ENCODE measurements at regions not wholly inside any gene's neighbourhood (a gene's known extent, or its start where the extent isn't known, plus 50 kb on each side); places are given as distances from the start of the nearest gene placed in this dataset.

DNA sequence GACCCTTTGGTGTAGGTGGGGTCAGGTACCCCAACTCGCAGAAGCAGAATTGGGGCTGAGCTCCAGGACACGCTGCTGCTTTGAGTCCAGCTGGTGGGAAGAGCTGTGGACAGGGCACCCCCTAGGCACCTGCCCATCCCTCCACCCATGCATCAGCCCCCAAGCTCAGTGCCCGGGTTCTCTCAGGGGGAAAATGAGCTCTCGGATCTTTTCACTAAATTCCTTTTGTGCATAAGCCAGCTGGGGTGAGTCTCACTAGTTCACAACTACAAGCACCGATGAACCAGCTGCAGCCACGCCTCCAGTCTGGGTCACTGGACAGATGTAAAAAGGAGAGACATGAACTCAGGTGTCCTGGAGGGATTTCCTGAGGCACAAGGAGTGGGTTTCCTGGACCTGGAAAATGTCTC is 286.8 kb downstream of the CRLF2 start:
- H3K56ac ChIP-seq (ENCODE audit: extremely low read depth, insufficient read depth, low read length): no peak overlapping the region
- H3K9me3 ChIP-seq (ENCODE audit: control insufficient read depth, insufficient read depth, low read length): peaks cover 14% of the 10 kb centered on the region
- no peak overlapping the region for H4K5ac ChIP-seq (ENCODE audit: low read depth, low read length)
- H2AK5ac ChIP-seq (ENCODE audit: low read depth, low read length): no peak overlapping the region
- no peak for DNase-seq
- TF ChIP-seq, protein P1, sequence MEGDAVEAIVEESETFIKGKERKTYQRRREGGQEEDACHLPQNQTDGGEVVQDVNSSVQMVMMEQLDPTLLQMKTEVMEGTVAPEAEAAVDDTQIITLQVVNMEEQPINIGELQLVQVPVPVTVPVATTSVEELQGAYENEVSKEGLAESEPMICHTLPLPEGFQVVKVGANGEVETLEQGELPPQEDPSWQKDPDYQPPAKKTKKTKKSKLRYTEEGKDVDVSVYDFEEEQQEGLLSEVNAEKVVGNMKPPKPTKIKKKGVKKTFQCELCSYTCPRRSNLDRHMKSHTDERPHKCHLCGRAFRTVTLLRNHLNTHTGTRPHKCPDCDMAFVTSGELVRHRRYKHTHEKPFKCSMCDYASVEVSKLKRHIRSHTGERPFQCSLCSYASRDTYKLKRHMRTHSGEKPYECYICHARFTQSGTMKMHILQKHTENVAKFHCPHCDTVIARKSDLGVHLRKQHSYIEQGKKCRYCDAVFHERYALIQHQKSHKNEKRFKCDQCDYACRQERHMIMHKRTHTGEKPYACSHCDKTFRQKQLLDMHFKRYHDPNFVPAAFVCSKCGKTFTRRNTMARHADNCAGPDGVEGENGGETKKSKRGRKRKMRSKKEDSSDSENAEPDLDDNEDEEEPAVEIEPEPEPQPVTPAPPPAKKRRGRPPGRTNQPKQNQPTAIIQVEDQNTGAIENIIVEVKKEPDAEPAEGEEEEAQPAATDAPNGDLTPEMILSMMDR (conservative IDR thresholded peaks at IDR 0.05; ENCODE audit: low read depth, low read length): no peak
- TF ChIP-seq RAD21 (IDR thresholded peaks at IDR 0.05; ENCODE audit: low read length): no peak
- TF ChIP-seq BHLHE40 (IDR thresholded peaks at IDR 0.05; ENCODE audit: low read depth, low read length): no peak
- no peak for TF ChIP-seq SMC3 (IDR thresholded peaks at IDR 0.05; ENCODE audit: low read depth, low read length)
- TF ChIP-seq MAZ (IDR thresholded peaks at IDR 0.05; ENCODE audit: borderline replicate concordance, low read depth, low read length): no peak
- TF ChIP-seq FOS (IDR thresholded peaks at IDR 0.05; ENCODE audit: low read depth, low read length): no peak
- TF ChIP-seq MXI1 (IDR thresholded peaks at IDR 0.05; ENCODE audit: borderline replicate concordance, low read depth, low read length): no peak
- H2AFZ ChIP-seq (replicated peaks; ENCODE audit: low read length, poor library complexity): no peak overlapping the region
- no peak overlapping the region for H3K4me2 ChIP-seq (ENCODE audit: low read depth, low read length)
- in situ Hi-C loops (cut with MboI; ENCODE audit: low sequenced_read_pairs) (no loop called here), intact Hi-C loops (cut with micrococcal nuclease) (no loop called here), dilution Hi-C loops (cut with HindIII; ENCODE audit: low sequenced_read_pairs, unreplicated experiment) (no loop called here)
- no peak overlapping the region for H4K91ac ChIP-seq (ENCODE audit: insufficient read depth, low read depth, low read length)
- no peak overlapping the region for H2BK120ac ChIP-seq (ENCODE audit: low read depth, low read length)
- no peak for ATAC-seq (ENCODE audit: low read depth)
- no peak overlapping the region for H2BK15ac ChIP-seq (ENCODE audit: low read depth, low read length)
- no peaks in the 10 kb centered on the region for H4K20me1 ChIP-seq (ENCODE audit: insufficient read depth, low read length)
- H4K8ac ChIP-seq (ENCODE audit: low read depth in 2 of 2, low read length in 2 of 2): no peak overlapping the region
- no peak overlapping the region for H3K9ac ChIP-seq (ENCODE audit: low read depth, low read length)
- no peak overlapping the region for H2BK5ac ChIP-seq (ENCODE audit: low read depth, low read length, poor library complexity, severe bottlenecking)
- no peak overlapping the region for H3K18ac ChIP-seq (ENCODE audit: low read depth, low read length)
- no peak overlapping the region for H2BK20ac ChIP-seq (ENCODE audit: low read depth, low read length)
- POLR2A ChIA-PET (ENCODE audit: unreplicated experiment): no interaction called here
- H3K36me3 ChIP-seq (ENCODE audit: control insufficient read depth, insufficient read depth, low read length): no peaks in the 10 kb centered on the region
- no peak overlapping the region for H3K14ac ChIP-seq (replicated peaks; ENCODE audit: low read depth, low read length)
- no peaks in the 10 kb centered on the region for H3K27me3 ChIP-seq (ENCODE audit: control insufficient read depth, insufficient read depth, low read length)
- 29% methylated on average over 1 of the region's 6 CpGs; no CpG with 5 or more reads in 1 of the 2 experiments for whole genome bisulfite sequencing, 2 experiments (ENCODE audit: extremely low coverage in 2 of 2, insufficient read length in 1 of 2)
- BruUV-seq (replicated peaks): no TSS peak
- H3K9me1 ChIP-seq (ENCODE audit: insufficient read depth, low read length): no peaks in the 10 kb centered on the region
- CTCF ChIA-PET: no interaction called here
- no peak overlapping the region for H3K27ac ChIP-seq (ENCODE audit: insufficient read depth, low read length)
- no peak overlapping the region for H2AK9ac ChIP-seq (replicated peaks; ENCODE audit: low read depth, low read length, poor library complexity)
- no peak overlapping the region for H3K23ac ChIP-seq (ENCODE audit: low read depth, low read length)
- H3K79me1 ChIP-seq (ENCODE audit: low read depth in 1 of 2, low read length in 2 of 2): no peaks in the 10 kb centered on the region
- H3K4me1 ChIP-seq (ENCODE audit: control insufficient read depth, insufficient read depth, low read length): no peaks in the 10 kb centered on the region
- H3K4me3 ChIP-seq (ENCODE audit: insufficient read depth, low read depth, low read length): no peak overlapping the region
- no peak overlapping the region for H3K4ac ChIP-seq (ENCODE audit: low read depth, low read length)
